Esophagus squamous epithelium (tissue), 5 donors: ENCODE measurements at regions not wholly inside any gene's neighbourhood (a gene's known extent, or its start where the extent isn't known, plus 50 kb on each side); places are given as distances from the start of the nearest gene placed in this dataset.

Source experiments
- DNase-seq: peaks from one replicate; lab custom pipeline; 2025; lab: John Stamatoyannopoulos, UW
- H3K27ac ChIP-seq, 4 donors: fragments of 200-600 bp; sonication (generic); one replicate each; pipeline ENCODE4 v1.5.1; 2016 to 2019; ENCODE audit warnings: mild to moderate bottlenecking in 1 of 4
- H3K27me3 ChIP-seq, 4 donors: fragments of 200-600 bp; sonication (generic); 1 replicate in 3 of 4; 2 replicates in 1 of 4; pipeline versions ENCODE4 v1.5.1 to v1.6.0; 2017 to 2021; ENCODE audit warnings: antibody characterized with exemption in 1 of 4
- H3K36me3 ChIP-seq, 3 donors: fragments of 200-600 bp; sonication (generic); one replicate each; pipeline ENCODE4 v1.5.1; 2016 to 2019
- H3K4me1 ChIP-seq, 3 donors: fragments of 200-600 bp; sonication (generic); one replicate each; pipeline ENCODE4 v1.5.1; 2017 to 2019
- H3K4me3 ChIP-seq, 4 donors: fragments of 200-600 bp; sonication (generic); 1 replicate in 3 of 4; 2 replicates in 1 of 4; pipeline ENCODE4 v1.5.1; 2016 to 2019; ENCODE audit warnings: mild to moderate bottlenecking in 2 of 4, moderate library complexity in 1 of 4
- H3K9me3 ChIP-seq, 3 donors: fragments of 200-600 bp; sonication (generic); one replicate each; pipeline ENCODE4 v1.5.1; 2016 to 2019
- POLR2A ChIP-seq, 4 donors: fragments of 450-650 bp; IDR thresholded peaks; one replicate each; pipeline ENCODE4 v1.6.1; 2017; ENCODE audit warnings: antibody characterized with exemption in 4 of 4, mild to moderate bottlenecking in 4 of 4, moderate library complexity in 3 of 4
- WGBS, 2 donors: methylation state at CpG; one replicate each; pipeline ENCODE4 v1.1.5; 2018; 5-methylcytosine and 5-hydroxymethylcytosine counted together
- intact Hi-C: fragments of 100-400 bp; cut with DNase I; formaldehyde crosslinking; loops from one replicate; pipeline ENCODE4 v1.15.0; 2022
- TF ChIP-seq, protein P1 (sequence below), 6 experiments: fragments of 450-650 bp in 4 of 6; fragments of 200-600 bp in 2 of 6; sonication (generic) in 2 of 6; IDR thresholded peaks; one replicate each; pipeline ENCODE4 v1.5.1; 2016 to 2019; ENCODE audit warnings: antibody characterized with exemption in 6 of 6, mild to moderate bottlenecking in 4 of 6, moderate library complexity in 4 of 6
- donor health status: DM: yes; HTN: yes; CAD: no.

DNA sequence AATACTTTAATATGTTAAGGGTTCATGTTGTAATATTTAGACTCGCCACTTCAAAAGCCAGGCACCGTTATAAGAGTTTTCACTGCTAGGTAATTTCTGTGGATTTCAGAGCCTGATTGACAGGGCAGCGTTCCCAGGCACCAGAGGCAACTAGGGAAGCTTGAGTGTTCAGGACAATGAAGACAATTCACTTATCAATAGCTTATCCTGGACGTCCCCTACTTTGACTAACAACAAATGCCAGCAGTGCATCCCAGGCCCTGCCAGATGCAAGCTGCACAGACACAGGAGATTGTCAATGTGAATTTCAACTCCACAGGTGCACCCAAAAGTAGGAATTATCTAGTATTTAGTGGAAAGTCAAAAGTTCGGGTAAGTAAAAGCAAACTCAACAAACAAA is 179.3 kb upstream of the GYPC start:
- Histone ChIP-seq H3K27ac (no peak overlapping the region), H3K36me3 (no peaks in the 10 kb centered on the region), H3K27me3 (no peaks in the 10 kb centered on the region), H3K4me1 (no peaks in the 10 kb centered on the region), H3K9me3 (no peaks in the 10 kb centered on the region), H3K4me3 (no peak overlapping the region)
- DNase-seq: no peak
- intact Hi-C loops: no loop called here
- TF ChIP-seq POLR2A (IDR thresholded peaks at IDR 0.05): no peak
- TF ChIP-seq, protein P1, sequence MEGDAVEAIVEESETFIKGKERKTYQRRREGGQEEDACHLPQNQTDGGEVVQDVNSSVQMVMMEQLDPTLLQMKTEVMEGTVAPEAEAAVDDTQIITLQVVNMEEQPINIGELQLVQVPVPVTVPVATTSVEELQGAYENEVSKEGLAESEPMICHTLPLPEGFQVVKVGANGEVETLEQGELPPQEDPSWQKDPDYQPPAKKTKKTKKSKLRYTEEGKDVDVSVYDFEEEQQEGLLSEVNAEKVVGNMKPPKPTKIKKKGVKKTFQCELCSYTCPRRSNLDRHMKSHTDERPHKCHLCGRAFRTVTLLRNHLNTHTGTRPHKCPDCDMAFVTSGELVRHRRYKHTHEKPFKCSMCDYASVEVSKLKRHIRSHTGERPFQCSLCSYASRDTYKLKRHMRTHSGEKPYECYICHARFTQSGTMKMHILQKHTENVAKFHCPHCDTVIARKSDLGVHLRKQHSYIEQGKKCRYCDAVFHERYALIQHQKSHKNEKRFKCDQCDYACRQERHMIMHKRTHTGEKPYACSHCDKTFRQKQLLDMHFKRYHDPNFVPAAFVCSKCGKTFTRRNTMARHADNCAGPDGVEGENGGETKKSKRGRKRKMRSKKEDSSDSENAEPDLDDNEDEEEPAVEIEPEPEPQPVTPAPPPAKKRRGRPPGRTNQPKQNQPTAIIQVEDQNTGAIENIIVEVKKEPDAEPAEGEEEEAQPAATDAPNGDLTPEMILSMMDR (IDR thresholded peaks at IDR 0.05): no peak
- WGBS, 2 donors: 46 to 53% methylated on average over 5 of the region's 5 CpGs

DNA sequence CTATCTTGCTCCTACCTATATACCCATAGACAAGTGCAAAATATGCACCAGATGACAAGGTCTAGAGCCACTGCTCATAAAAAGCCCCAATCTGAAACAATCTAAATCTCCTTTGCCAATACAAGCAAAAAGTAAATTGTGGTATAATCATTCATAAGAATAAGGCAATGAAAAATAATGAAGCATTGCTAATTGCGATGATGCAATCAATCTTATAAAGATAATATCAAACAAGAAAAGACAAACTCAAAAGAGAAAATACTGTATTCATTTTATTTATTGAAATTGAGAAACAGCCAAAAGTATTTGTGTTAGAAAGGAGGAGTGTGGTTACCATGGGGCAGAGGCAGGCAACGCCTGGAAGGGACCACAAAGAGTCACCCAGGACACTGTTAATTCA is 175.9 kb upstream of the GYPC start:
- Histone ChIP-seq H3K4me3 (no peak overlapping the region), H3K9me3 (no peaks in the 10 kb centered on the region), H3K27ac (no peak overlapping the region), H3K4me1 (no peaks in the 10 kb centered on the region), H3K27me3 (no peaks in the 10 kb centered on the region), H3K36me3 (no peaks in the 10 kb centered on the region)
- intact Hi-C loops: no loop called here
- TF ChIP-seq, protein P1 (IDR thresholded peaks at IDR 0.05): no peak
- no peak for TF ChIP-seq POLR2A (IDR thresholded peaks at IDR 0.05)
- 72 to 80% methylated on average over 2 of the region's 2 CpGs for WGBS, 2 donors
- no peak for DNase-seq

DNA sequence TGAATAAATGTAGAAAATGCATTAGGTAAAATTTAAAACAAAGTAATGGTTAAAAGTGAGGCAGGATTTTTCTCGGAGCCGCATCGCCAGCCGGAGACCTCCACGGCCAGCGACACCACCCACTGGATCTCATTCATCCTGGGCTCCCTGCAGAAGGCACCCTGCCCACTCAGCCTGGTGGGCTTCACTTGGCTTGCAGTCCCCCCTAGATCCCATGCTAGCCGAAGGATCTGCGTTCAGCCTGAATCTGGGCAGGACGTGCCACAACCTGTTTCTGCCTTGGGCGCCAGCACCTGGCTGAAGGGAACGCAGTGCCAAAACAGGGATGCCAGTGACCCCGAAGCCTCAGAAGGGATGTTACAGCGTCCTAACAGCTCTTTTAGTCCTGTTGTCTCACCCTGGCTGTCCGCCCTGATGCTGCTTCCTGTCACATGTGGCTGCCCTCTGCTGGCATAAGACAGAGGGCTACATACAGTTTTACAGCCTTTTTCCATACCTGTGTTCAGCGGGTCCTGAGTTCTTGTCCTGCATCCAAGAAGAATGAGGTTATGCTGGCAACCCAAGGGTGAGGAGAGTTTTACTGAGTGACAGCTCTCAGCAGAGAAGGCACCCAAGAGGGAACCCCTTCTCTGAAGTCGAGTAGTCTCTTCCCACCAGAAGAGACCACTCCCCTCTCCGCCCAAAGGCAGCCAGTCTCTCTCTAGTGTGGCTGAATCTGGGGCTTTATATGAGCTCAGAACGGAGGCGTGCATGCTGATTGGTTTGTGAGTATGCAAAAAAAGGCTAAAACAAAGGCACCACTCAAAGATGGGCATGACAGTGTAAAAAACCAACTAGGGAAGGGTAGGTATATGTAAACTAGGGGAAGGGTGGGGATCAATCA is 173.1 kb upstream of the GYPC start:
- intact Hi-C loops: no loop called here
- Histone ChIP-seq H3K27me3 (no peaks in the 10 kb centered on the region), H3K36me3 (no peaks in the 10 kb centered on the region), H3K27ac (no peak overlapping the region), H3K4me1 (no peaks in the 10 kb centered on the region), H3K9me3 (no peaks in the 10 kb centered on the region), H3K4me3 (no peak overlapping the region)
- no peak for DNase-seq
- TF ChIP-seq POLR2A (IDR thresholded peaks at IDR 0.05): no peak
- TF ChIP-seq, protein P1 (IDR thresholded peaks at IDR 0.05): no peak
- WGBS, 2 donors: 73 to 81% methylated on average over 10 to 13 of the region's 19 CpGs

DNA sequence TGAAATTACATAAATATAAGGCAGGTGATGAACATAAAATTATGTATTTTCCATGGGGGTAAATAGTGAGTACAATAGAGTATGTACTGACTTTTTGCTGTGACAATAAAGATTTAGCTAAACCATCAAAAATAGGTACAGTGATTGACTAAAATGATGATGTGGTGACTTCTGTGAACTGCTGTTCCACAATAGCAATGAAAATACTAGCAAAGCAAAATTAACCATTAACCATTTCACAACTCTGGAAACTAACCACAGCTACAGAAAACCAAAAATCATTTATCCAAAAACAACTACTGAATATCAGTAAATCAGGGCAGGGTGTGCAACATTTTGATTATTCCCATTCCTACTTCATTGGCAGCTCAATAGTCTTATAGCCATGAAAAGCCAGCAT is 161.4 kb upstream of the GYPC start:
- Histone ChIP-seq H3K27ac (no peak overlapping the region), H3K4me3 (no peak overlapping the region), H3K4me1 (no peaks in the 10 kb centered on the region), H3K9me3 (peaks cover 0 to 11% (median 0%) of the 10 kb centered on the region in 3 donors), H3K36me3 (no peaks in the 10 kb centered on the region), H3K27me3 (no peaks in the 10 kb centered on the region)
- no peak for DNase-seq
- no peak for TF ChIP-seq POLR2A (IDR thresholded peaks at IDR 0.05)
- TF ChIP-seq, protein P1 (IDR thresholded peaks at IDR 0.05): no peak
- intact Hi-C loops: no loop called here

DNA sequence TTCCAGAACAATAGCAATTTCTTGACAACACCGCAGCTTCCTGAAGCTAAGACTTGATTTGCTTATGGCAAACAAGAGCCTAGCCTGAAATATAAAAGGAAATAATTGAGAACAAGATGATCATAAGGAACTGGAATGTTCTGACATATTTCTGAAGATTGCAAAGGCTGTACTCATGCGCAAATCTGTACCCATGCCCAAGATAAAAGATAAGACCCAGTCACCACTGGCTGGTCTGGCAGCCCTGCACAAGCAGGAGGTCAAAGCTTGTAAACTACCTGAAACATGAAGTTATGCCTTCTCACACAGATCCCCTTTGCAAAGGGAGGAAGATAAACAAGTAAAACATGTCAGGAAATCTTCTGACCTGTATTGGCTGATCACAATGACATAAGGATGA is 160.8 kb upstream of the GYPC start:
- no peak for DNase-seq
- Histone ChIP-seq H3K4me3 (no peak overlapping the region), H3K36me3 (no peaks in the 10 kb centered on the region), H3K27ac (no peak overlapping the region), H3K4me1 (no peaks in the 10 kb centered on the region), H3K27me3 (no peaks in the 10 kb centered on the region), H3K9me3 (peaks cover 0 to 11% (median 0%) of the 10 kb centered on the region in 3 donors)
- WGBS, 2 donors: 62 to 77% methylated on average over 2 of the region's 2 CpGs
- intact Hi-C loops: no loop called here
- TF ChIP-seq POLR2A (IDR thresholded peaks at IDR 0.05): no peak
- TF ChIP-seq, protein P1 (IDR thresholded peaks at IDR 0.05): no peak
